ENCODE measurements at regions not wholly inside any gene's neighbourhood (a gene's known extent, or its start where the extent isn't known, plus 50 kb on each side); places are given as distances from the start of the nearest gene placed in this dataset.

- DNase-seq, result no peak
Observed at GRCh38 chr9:109914280-109915027, 134.5 kb downstream of the PALM2AKAP2 start.

- DNase-seq, result no peak
Observed at GRCh38 chr9:109916316-109916715, 136.3 kb downstream of the PALM2AKAP2 start.

GRCh38 chr9:109918339-109919163 lies 138.6 kb downstream of the PALM2AKAP2 start:
- peak; percentile 42 for DNase-seq

GRCh38 chr9:109919736-109920408 lies 139.9 kb downstream of the PALM2AKAP2 start:
- no peak for DNase-seq

GRCh38 chr9:109922617-109923470 lies 142.8 kb downstream of the PALM2AKAP2 start:
- DNase-seq, result no peak

GRCh38 chr9:109923471-109923760 lies 143.4 kb downstream of the PALM2AKAP2 start:
- DNase-seq, result no peak

- no peak for DNase-seq
Observed at GRCh38 chr9:109923806-109924205, 143.8 kb downstream of the PALM2AKAP2 start.

- DNase-seq, result no peak
Observed at GRCh38 chr9:109925799-109926198, 145.8 kb downstream of the PALM2AKAP2 start.

- no peak for DNase-seq
Observed at GRCh38 chr9:109926421-109926869, 146.4 kb downstream of the PALM2AKAP2 start.

GRCh38 chr9:109931623-109932022 lies 151.6 kb downstream of the PALM2AKAP2 start:
- no peak for DNase-seq

- no peak for DNase-seq
Observed at GRCh38 chr9:109934136-109934856, 154.3 kb downstream of the PALM2AKAP2 start.

- DNase-seq, result no peak
Observed at GRCh38 chr9:109934857-109935215, 154.8 kb downstream of the PALM2AKAP2 start.

GRCh38 chr9:109935406-109936087 lies 155.5 kb downstream of the PALM2AKAP2 start:
- DNase-seq, result no peak

- DNase-seq, result no peak
Observed at GRCh38 chr9:109937861-109938453, 158.0 kb downstream of the PALM2AKAP2 start.

- no peak for DNase-seq
Observed at GRCh38 chr9:109939698-109940342, 159.8 kb downstream of the PALM2AKAP2 start.

GRCh38 chr9:109940561-109940960 lies 160.6 kb downstream of the PALM2AKAP2 start:
- DNase-seq, result no peak

- no peak for DNase-seq
Observed at GRCh38 chr9:109941771-109942170, 161.8 kb downstream of the PALM2AKAP2 start.

GRCh38 chr9:109945573-109945972 lies 165.6 kb downstream of the PALM2AKAP2 start:
- no peak for DNase-seq

- no peak for DNase-seq
Observed at GRCh38 chr9:109948453-109948852, 168.5 kb downstream of the PALM2AKAP2 start.

- no peak for DNase-seq
Observed at GRCh38 chr9:109950710-109951443, 170.9 kb downstream of the PALM2AKAP2 start.
